NCI-H2171 treated with DMSO at 0.1 percent for 48 hours (cell line): ENCODE measurements at regions not wholly inside any gene's neighbourhood (a gene's known extent, or its start where the extent isn't known, plus 50 kb on each side); places are given as distances from the start of the nearest gene placed in this dataset.

Source experiments
- DNase-seq: peaks from one replicate; lab custom pipeline; 2025; lab: John Stamatoyannopoulos, UW

DNA sequence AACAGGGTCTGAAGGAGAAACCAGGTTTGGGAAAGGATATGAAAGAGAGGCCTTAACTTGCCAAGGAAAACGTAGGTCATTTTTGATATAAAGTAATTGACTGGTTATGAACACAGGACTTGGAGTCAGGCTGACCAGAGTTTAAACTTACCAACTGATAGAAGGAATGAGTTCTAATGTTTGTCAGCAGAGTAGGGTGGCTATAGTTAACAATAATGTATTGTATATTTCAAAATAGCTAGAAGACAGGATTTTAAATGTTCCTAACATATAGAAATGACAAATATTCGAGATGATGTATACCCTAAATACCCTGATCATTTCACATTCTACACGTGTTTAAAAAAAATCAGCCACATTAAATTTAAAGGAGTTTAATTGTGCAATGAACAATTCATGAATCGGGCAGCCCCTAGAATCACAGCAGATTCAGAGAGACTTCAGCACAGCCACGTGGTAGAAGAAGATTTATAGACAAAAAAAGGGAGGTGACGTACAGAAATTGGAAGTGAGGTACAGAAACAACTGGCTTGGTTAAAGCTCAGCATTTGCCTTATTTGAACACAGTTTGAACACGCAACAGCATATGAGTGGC is 52.5 kb upstream of the PLEKHG7 start:
- DNase-seq = no peak

DNA sequence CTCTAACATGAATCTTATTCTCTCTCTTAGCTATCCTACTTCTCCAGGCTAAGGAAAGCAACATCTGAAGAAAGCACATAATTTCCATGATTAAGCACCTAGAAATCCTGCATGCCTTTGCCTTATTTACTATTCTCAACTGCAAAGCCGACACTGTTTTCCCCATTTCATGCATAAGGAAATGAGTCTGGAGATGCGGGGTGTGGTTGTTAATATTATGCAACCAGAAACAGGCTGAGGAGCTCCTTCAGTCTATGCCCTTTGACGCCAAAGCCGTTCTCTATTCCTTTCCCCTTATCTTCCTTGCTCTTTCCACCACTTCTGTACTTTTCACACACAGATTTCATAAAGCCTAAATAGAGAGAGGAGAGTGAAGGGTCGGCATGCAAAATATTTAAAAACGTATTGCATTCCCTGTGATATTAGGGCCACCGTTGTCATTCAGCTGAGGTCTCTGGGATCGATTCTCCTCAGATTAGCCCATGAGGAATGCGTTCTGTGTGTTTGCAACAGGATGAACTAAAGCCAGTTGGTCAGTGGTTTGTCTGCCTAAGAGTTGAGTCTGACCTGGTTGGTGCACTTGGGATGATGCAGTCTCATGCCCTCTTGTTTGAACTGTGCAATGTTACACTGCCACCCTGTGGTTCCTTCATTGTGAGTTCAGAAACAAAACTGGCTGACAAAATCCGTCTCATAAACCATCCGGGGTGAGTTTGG is 53.1 kb upstream of the PLEKHG7 start:
- DNase-seq = peak; percentile 63

- DNase-seq = no peak
Observed at GRCh38 chr12:92648242-92649031, 54.4 kb upstream of the PLEKHG7 start.

DNA sequence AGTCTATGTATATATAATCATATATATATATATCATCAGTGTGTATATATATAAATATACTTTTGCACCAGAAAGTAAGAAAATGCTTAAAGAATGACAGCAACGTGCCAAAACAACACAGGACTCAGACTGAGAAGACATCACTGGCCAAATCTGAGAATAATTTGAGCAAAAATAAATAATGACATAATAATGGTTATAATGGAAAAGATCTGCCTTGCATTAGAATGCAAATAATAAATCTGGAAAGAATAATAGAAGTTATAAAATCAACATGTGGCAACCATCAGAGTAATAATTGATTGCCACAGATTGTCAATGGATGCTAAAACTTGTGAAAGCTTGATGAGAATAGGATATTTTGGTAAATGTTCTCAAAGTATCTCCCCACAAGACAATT is 61.5 kb upstream of the PLEKHG7 start:
- DNase-seq = no peak

GRCh38 chr12:92640691-92641090 is 62.1 kb upstream of the PLEKHG7 start:
- DNase-seq = no peak

DNA sequence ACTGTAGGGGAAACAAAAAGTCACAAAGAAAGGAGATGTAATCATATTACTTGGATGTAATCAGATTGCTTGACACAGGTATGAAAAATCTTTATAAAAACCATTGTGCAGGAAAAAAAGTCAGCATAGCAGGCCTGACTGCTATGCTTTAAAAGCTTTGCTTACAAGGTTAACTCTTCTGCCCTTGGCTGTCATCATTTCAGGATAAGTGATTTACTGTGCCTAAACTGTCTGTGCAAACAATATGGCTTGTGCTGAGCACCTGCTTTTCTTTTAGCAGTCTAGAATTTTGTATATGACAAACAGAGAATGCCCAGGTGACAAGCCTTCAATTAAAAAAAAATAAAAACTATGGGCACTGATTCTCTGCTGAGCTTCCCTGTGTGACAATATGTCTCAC is 63.8 kb upstream of the PLEKHG7 start:
- DNase-seq = peak; percentile 52

DNA sequence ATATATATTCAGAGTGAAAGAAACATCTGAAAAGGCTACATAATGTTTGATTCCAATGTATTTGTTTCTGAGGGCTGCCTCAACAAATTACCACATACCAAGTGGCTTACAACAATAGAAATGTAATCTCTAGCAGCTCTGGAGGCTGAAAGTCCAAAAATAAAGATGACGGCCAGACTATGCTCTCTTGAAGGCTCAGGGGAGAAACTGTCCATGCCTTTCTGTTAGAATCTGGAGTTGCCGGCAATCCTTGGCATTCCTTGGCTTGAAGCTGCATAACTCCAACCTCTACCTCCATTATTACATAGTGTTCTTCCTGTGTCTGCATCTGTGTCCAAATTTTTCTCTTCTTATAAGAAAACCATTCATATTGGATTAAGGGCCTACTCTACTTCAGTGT is 68.1 kb upstream of the PLEKHG7 start:
- DNase-seq = no peak

DNA sequence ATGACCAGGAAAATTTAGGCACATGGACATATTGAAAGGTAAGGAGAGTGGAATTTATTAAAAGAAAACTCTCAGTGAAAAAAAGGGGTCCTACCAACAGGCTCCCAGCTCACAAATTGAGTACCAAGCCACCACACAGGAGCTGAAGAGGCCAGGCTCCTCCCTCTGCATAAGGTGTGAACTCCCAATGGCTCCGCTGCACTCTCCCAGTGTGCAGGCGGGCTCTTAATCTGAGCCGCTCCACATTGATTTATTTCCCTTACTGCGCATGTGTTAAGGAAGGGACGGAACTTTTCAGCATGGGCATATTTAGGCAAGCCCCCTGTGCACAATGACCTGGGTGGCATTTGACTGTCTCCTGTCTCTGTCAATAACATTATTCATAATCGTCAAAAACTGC is 68.6 kb upstream of the PLEKHG7 start:
- DNase-seq = no peak

DNA sequence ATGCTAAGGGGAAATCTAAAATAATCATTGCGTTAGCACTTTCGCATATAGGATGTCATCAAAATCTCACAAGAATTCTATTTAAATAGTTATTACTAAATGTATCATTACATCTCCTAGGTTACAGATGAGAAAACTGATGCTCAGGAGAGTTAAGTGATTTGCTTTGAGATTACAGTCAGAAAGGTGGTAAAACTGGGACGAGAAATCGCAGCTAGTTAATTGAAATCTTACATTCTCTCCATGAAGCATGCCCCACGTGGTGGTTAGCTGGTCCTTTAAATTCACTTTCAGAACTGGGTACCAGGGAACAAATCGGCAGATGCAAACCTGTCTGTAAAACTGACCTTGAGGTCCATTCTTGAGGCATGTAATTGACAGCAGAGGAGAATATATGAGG is 71.8 kb upstream of the PLEKHG7 start:
- DNase-seq = no peak

- peak; percentile 70 for DNase-seq
Observed at GRCh38 chr12:92629349-92630065, 73.3 kb upstream of the PLEKHG7 start.

- no peak for DNase-seq
Observed at GRCh38 chr12:92628476-92628875, 74.3 kb upstream of the PLEKHG7 start.

DNA sequence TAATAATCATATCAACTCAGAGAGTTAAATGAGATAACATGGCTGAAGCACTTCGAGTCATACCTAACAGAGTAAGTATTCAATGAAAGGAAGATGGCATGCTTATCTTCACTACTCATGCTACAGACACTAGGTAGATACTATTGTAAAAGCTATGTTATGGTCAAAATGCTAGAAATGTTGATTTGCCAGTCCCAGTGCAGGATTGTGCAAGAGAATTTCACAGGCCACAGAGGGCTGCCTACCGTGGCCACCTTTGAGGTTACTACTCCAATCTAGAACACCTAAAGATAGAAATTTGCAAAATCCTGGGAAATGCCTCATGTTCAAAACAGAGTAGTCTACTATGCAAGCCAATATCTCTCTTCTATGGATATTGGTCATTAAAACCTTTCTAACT is 75.3 kb upstream of the PLEKHG7 start:
- no peak for DNase-seq

- no peak for DNase-seq
Observed at GRCh38 chr12:92625639-92626310, 77.0 kb upstream of the PLEKHG7 start.

DNA sequence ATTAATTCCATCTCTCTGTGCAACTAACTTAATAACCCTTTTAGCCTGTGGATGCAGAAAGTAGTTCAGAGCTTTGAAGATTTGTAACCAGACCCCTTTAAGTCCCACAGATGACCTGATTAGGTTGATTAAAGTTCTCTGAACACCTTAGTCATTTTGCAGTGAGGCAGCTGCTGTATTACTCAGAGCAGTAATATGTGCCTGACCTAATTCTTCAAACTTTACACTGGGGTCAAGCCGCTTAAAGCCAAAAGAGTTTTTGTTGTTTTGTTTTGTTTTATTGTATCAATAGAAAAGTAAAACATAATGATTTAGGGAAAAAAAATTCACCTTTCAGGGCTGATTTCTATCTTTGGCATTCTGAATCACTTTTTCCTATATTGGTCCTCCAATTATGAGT is 78.6 kb upstream of the PLEKHG7 start:
- DNase-seq = no peak

- no peak for DNase-seq
Observed at GRCh38 chr12:92623386-92623785, 79.4 kb upstream of the PLEKHG7 start.

DNA sequence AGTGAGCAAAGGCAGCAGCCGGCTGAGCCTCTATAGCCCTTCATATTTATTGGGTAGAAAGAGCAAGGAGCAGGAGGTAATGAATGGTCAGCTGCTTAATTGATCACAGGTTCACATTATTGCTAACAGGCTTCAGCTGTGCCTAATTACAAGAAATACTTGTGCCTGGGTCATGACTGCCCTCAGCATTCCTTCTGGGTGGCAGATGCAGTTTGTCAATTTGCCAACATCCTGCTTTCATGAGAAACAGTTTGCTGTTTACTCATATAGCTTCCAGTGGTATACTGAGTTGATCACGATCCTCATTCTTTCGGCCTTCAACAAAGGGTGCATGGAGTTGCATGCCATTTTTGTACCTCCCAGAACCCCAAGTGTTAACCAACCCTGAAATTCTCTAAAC is 81.0 kb upstream of the PLEKHG7 start:
- no peak for DNase-seq

GRCh38 chr12:92621312-92621711 is 81.5 kb upstream of the PLEKHG7 start:
- no peak for DNase-seq

DNA sequence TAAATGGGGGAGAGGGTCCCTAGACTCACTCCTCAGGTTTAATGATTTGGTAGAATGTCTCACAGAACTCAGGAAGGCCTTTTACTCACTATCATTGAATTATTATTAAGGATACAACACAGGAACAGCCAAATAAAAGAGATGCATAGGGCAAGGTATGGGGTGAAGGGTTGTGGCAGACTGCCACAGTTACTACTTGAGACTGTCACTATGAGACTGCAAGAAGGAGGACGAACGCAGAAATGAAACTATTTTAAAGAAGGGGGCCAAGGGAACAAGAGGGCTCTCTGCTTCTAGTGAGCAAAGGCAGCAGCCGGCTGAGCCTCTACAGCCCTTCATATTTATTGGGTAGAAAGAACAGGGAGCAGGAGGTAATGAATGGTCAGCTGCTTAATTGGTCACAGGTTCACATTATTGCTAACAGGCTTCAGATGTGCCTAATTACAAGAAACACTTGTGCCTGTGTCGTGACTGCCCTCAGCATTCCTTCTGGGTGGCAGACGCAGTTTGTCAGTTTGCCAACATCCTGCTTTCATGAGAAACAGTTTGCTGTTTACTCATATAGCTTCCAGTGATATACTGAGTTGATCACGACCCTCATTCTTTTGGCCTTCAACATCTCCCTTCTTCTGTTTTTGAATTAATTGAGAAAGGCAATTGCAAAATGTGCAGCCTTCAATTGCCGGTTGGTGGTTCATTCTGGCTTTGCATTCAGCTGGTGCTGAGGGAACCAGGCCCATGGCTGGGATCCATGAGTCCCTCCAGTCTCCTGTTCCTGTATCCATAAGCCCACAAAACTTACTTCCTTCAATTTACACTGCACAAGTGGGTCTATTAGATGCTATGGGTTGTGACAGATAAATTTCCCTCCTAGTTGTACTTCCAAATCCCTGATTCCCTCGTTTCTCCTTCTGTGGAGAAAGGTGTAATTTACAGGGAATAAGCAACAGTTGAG is 82.8 kb upstream of the PLEKHG7 start:
- DNase-seq = no peak

GRCh38 chr12:92619026-92619425 is 83.8 kb upstream of the PLEKHG7 start:
- no peak for DNase-seq

GRCh38 chr12:92615703-92616102 is 87.1 kb upstream of the PLEKHG7 start:
- DNase-seq = no peak

GRCh38 chr12:92615086-92615485 is 87.7 kb upstream of the PLEKHG7 start:
- peak; percentile 25 for DNase-seq
